PC-3 (cell line): ENCODE measurements at regions not wholly inside any gene's neighbourhood (a gene's known extent, or its start where the extent isn't known, plus 50 kb on each side); places are given as distances from the start of the nearest gene placed in this dataset.

ENCODE experiments used
- ATAC-seq: fragments of 200-7000 bp; cut with Tn5 transposase; 2 replicates; pipeline ENCODE4 v1.9.1; 2020; ENCODE audit warnings: mild to moderate bottlenecking, moderate library complexity
- BruUV-seq: library from RNA; stranded (reverse); fragments of 400-500 nt; replicated peaks from 2 replicates; lab custom pipeline; 2021; lab: Mats Ljungman, UMichigan
- CTCF ChIA-PET: fragments of 300-600 bp; sonication (Branson Sonifier 250); formaldehyde crosslinking; loops from one replicate; lab custom pipeline; 2022; ENCODE audit warnings: antibody characterized with exemption; lab: Charles Lee
- POLR2A ChIA-PET: fragments of 300-600 bp; sonication (Branson Sonifier 250); formaldehyde crosslinking; loops from one replicate; lab custom pipeline; 2022; ENCODE audit warnings: antibody characterized with exemption; ENCODE audit not compliant: unreplicated experiment; lab: Charles Lee
- DNase-seq: peaks from one replicate; pipeline ENCODE4 v3.0.0-alpha.2; 2015
- H2AFZ ChIP-seq: fragments of 300-600 bp; sonication (generic); 2 replicates; pipeline ENCODE4 v1.6.0; 2016; ENCODE audit warnings: antibody characterized with exemption, low read length
- H3F3A ChIP-seq: fragments of 300-600 bp; sonication (generic); one replicate; pipeline ENCODE4 v1.6.0; 2017; ENCODE audit warnings: antibody characterized with exemption, low read length, control low read depth, mild to moderate bottlenecking; ENCODE audit not compliant: unreplicated experiment
- H3K27ac ChIP-seq: fragments of 300-600 bp; sonication (generic); 2 replicates; pipeline ENCODE4 v1.5.1; 2016; ENCODE audit warnings: mild to moderate bottlenecking, low read length
- H3K27me3 ChIP-seq: fragments of 300-600 bp; sonication (generic); 2 replicates; pipeline ENCODE4 v1.6.1; 2016; ENCODE audit warnings: low read length, mixed read lengths
- H3K36me3 ChIP-seq: fragments of 300-600 bp; sonication (generic); 2 replicates; pipeline ENCODE4 v1.6.1; 2016; ENCODE audit warnings: low read depth, mixed run types, low read length, mixed read lengths
- H3K4me1 ChIP-seq: fragments of 300-600 bp; sonication (generic); 2 replicates; pipeline ENCODE4 v1.5.1; 2016; ENCODE audit warnings: low read length; ENCODE audit not compliant: insufficient read depth
- H3K4me2 ChIP-seq: fragments of 300-600 bp; sonication (generic); 2 replicates; pipeline ENCODE4 v1.6.0; 2016; ENCODE audit warnings: low read length
- H3K4me3 ChIP-seq: fragments of 300-600 bp; sonication (generic); 2 replicates; pipeline ENCODE4 v1.5.1; 2016; ENCODE audit warnings: mild to moderate bottlenecking, low read length, mixed read lengths
- H3K79me2 ChIP-seq: fragments of 300-600 bp; sonication (generic); 2 replicates; pipeline ENCODE4 v1.6.1; 2017; ENCODE audit warnings: low read length, mixed read lengths
- H3K9ac ChIP-seq: fragments of 300-600 bp; sonication (generic); 2 replicates; pipeline ENCODE4 v1.6.0; 2016; ENCODE audit warnings: mild to moderate bottlenecking, low read length
- H3K9me2 ChIP-seq: fragments of 300-600 bp; sonication (generic); replicated peaks from 2 replicates; pipeline ENCODE4 v1.6.1; 2016; ENCODE audit warnings: mixed run types, low read length, mixed read lengths
- H3K9me3 ChIP-seq: fragments of 300-600 bp; sonication (generic); 2 replicates; pipeline ENCODE4 v1.6.1; 2016; ENCODE audit warnings: low read length, mixed read lengths
- H4K20me1 ChIP-seq: fragments of 300-600 bp; sonication (generic); 2 replicates; pipeline ENCODE4 v1.6.1; 2016; ENCODE audit warnings: low read length, mixed read lengths
- EZH2 ChIP-seq: fragments of 300-600 bp; sonication (generic); IDR thresholded peaks from one replicate; pipeline ENCODE4 v1.6.1; 2017; ENCODE audit warnings: antibody characterized with exemption, mild to moderate bottlenecking, low read length; ENCODE audit not compliant: unreplicated experiment
- EZH2phosphoT487 ChIP-seq: fragments of 300-600 bp; sonication (generic); IDR thresholded peaks from 2 replicates; pipeline ENCODE4 v1.6.1; 2018; ENCODE audit warnings: mild to moderate bottlenecking, antibody characterized with exemption, low read length, borderline replicate concordance
- intact Hi-C: fragments of 100-400 bp; cut with micrococcal nuclease; formaldehyde crosslinking; loops from 2 replicates; pipeline ENCODE4 v1.9.0; 2023
- TF ChIP-seq, protein P1 (sequence below): fragments of 300-600 bp; sonication (generic); conservative IDR thresholded peaks from 2 replicates; pipeline ENCODE4 v1.5.1; 2017; ENCODE audit warnings: antibody characterized with exemption, low read depth, mild to moderate bottlenecking, low read length

DNA sequence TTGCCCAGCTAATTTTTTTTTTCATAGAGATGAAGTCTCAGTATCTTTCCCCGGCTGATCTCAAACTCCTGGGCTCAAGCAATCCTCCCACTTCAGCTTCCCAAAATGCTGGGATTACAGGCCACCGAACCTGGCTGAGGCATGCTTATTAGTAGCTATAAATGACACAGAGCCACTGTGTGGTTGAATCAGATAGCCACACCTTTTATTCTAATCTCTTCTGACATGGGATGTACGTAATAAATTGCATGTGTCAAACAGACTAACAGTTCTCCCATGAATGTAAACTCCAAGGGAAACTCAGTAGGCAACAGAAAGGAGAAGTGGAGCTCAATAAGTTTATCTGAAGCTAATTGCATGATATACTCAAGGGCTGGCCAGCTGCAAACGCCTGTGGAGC lies 139.8 kb upstream of the VCX3A start:
- H3F3A ChIP-seq, result no peaks in the 10 kb centered on the region
- POLR2A ChIA-PET, result no interaction called here
- intact Hi-C loops, result no loop called here
- H2AFZ ChIP-seq, result no peak overlapping the region
- no peaks in the 10 kb centered on the region for H3K9me3 ChIP-seq
- no peaks in the 10 kb centered on the region for H3K36me3 ChIP-seq
- no peaks in the 10 kb centered on the region for H3K9me2 ChIP-seq
- ATAC-seq, result no peak
- CTCF ChIA-PET, result no interaction called here
- BruUV-seq, result no TSS peak
- no peak overlapping the region for H3K4me3 ChIP-seq
- H3K27ac ChIP-seq, result no peak overlapping the region
- H3K27me3 ChIP-seq, result no peaks in the 10 kb centered on the region
- TF ChIP-seq, protein P1, sequence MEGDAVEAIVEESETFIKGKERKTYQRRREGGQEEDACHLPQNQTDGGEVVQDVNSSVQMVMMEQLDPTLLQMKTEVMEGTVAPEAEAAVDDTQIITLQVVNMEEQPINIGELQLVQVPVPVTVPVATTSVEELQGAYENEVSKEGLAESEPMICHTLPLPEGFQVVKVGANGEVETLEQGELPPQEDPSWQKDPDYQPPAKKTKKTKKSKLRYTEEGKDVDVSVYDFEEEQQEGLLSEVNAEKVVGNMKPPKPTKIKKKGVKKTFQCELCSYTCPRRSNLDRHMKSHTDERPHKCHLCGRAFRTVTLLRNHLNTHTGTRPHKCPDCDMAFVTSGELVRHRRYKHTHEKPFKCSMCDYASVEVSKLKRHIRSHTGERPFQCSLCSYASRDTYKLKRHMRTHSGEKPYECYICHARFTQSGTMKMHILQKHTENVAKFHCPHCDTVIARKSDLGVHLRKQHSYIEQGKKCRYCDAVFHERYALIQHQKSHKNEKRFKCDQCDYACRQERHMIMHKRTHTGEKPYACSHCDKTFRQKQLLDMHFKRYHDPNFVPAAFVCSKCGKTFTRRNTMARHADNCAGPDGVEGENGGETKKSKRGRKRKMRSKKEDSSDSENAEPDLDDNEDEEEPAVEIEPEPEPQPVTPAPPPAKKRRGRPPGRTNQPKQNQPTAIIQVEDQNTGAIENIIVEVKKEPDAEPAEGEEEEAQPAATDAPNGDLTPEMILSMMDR, result no peak
- TF ChIP-seq EZH2phosphoT487 (no peak), EZH2 (no peak)
- no peak for DNase-seq
- no peak overlapping the region for H3K4me2 ChIP-seq
- no peak overlapping the region for H3K9ac ChIP-seq
- H4K20me1 ChIP-seq, result no peaks in the 10 kb centered on the region
- no peaks in the 10 kb centered on the region for H3K79me2 ChIP-seq
- H3K4me1 ChIP-seq, result no peaks in the 10 kb centered on the region

DNA sequence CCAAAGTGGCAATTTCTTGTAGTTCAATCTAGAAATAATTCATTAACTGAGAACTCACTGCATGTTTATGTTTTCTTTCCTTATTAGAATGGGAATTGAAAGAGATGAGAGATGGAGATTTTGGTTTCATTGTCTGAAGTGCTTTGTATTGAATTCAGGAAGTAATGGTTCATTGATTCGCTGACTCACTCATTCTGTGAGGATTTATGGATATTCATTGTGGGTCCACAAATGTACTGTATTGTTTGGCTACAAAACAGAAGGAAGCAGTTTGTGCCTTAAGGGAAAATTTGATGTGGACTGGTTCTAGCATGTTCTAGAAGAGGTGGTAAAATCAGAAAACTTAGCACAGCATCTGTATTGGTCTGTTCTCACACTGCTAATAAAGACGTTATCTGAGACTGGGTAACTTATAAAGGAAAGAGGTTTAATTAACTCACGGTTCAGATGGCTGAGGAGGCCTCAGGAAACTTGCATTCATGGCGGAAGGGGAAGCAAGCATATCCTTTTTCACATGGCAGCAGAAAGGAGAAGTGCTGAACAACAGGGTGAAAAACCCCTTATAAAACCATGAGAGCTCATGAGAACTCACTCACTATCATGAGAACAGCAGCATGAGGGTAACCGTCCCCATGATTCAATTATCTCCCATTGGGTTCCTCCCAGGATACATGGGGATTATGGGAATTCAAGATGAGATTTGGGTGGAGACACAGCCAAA lies 132.3 kb upstream of the VCX3A start:
- no peak for DNase-seq
- no peak overlapping the region for H2AFZ ChIP-seq

DNA sequence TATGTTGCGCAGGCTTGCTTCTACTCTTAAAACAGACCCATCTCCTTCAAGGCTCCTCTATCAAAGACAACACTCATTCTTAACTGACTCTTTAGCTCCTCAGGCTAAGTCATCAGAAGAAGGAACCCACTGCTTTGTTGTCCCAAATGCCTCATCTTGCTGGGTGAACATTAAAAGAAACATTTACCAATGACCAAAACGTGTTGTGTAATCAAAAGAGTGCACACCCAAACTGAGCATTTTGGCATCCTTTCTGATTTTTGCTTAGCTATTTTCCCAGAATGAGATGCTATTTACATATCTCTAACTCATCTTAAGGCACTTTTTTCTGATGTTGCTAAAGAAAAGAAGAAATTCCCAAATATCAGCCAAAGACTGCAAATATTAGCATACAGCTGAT lies 131.7 kb upstream of the VCX3A start:
- Histone ChIP-seq H3K9me3 (no peaks in the 10 kb centered on the region), H2AFZ (no peak overlapping the region), H3K27ac (no peak overlapping the region), H3K9ac (no peak overlapping the region), H3K9me2 (no peaks in the 10 kb centered on the region), H3K27me3 (no peaks in the 10 kb centered on the region), H3F3A (no peaks in the 10 kb centered on the region), H4K20me1 (no peaks in the 10 kb centered on the region), H3K4me3 (no peak overlapping the region), H3K4me2 (no peak overlapping the region), H3K79me2 (no peaks in the 10 kb centered on the region), H3K36me3 (no peaks in the 10 kb centered on the region), H3K4me1 (no peaks in the 10 kb centered on the region)
- POLR2A ChIA-PET, result no interaction called here
- CTCF ChIA-PET, result no interaction called here
- DNase-seq (no peak), ATAC-seq (no peak)
- intact Hi-C loops, result no loop called here
- BruUV-seq, result no TSS peak
- TF ChIP-seq EZH2, result no peak
- TF ChIP-seq EZH2phosphoT487, result no peak
- TF ChIP-seq, protein P1, result no peak

More for the DNA sequence above, 132.3 kb upstream of the VCX3A start:
- H3K9me2 ChIP-seq, result no peaks in the 10 kb centered on the region
- H3F3A ChIP-seq, result no peaks in the 10 kb centered on the region
- ATAC-seq, result no peak
- intact Hi-C loops, result no loop called here
- H3K9ac ChIP-seq, result no peak overlapping the region
- POLR2A ChIA-PET, result no interaction called here
- CTCF ChIA-PET, result no interaction called here
- H3K4me2 ChIP-seq, result no peak overlapping the region
- H3K27ac ChIP-seq, result no peak overlapping the region
- no peaks in the 10 kb centered on the region for H3K79me2 ChIP-seq
- no peaks in the 10 kb centered on the region for H3K36me3 ChIP-seq
- no peaks in the 10 kb centered on the region for H3K4me1 ChIP-seq
- no peaks in the 10 kb centered on the region for H3K9me3 ChIP-seq
- BruUV-seq, result no TSS peak
- TF ChIP-seq EZH2phosphoT487 (no peak), EZH2 (no peak)
- TF ChIP-seq, protein P1, result no peak
- H3K27me3 ChIP-seq, result no peaks in the 10 kb centered on the region
- no peaks in the 10 kb centered on the region for H4K20me1 ChIP-seq
- no peak overlapping the region for H3K4me3 ChIP-seq
